GM21619 (cell line): ENCODE measurements at regions not wholly inside any gene's neighbourhood (a gene's known extent, or its start where the extent isn't known, plus 50 kb on each side); places are given as distances from the start of the nearest gene placed in this dataset.
A peak's percentile ranks its signal among the peaks of the same experiment; 100 is the strongest.
"Not testable (repeated sequence)": the region's sequence is repeated elsewhere in the genome, so short reads cannot be mapped to it uniquely, and the experiment has no call there.

Source experiments
- ATAC-seq: cut with Tn5 transposase; IDR thresholded peaks from one replicate; pipeline ENCODE4 v1.9.1; 2021; ENCODE audit not compliant: unreplicated experiment

- ATAC-seq = peak; percentile 88
Measured at GRCh38 chr13:52324831-52325230, 81.1 kb downstream of the THSD1 start.

- no peak for ATAC-seq
Measured at GRCh38 chr13:52319876-52320275, 86.1 kb downstream of the THSD1 start.

- ATAC-seq = not testable (repeated sequence)
Measured at GRCh38 chr13:52309833-52310232, 96.1 kb downstream of the THSD1 start.

GRCh38 chr13:52306336-52306735 is 99.6 kb downstream of the THSD1 start:
- ATAC-seq = not testable (repeated sequence)

- ATAC-seq = not testable (repeated sequence)
Measured at GRCh38 chr13:52303098-52303497, 102.9 kb downstream of the THSD1 start.

- ATAC-seq = not testable (repeated sequence)
Measured at GRCh38 chr13:52302688-52303087, 103.3 kb downstream of the THSD1 start.

- ATAC-seq = not testable (repeated sequence)
Measured at GRCh38 chr13:52301810-52302400, 104.1 kb downstream of the THSD1 start.

GRCh38 chr13:52298079-52298661 is 107.8 kb downstream of the THSD1 start:
- not testable (repeated sequence) for ATAC-seq

- ATAC-seq = not testable (repeated sequence)
Measured at GRCh38 chr13:52288891-52289290, 117.1 kb downstream of the THSD1 start.

- ATAC-seq = not testable (repeated sequence)
Measured at GRCh38 chr13:52281387-52281786, 122.0 kb upstream of the NEK3 start.

GRCh38 chr13:52279408-52279807 is 120.0 kb upstream of the NEK3 start:
- ATAC-seq = not testable (repeated sequence)

- not testable (repeated sequence) for ATAC-seq
Measured at GRCh38 chr13:52254299-52254698, 94.9 kb upstream of the NEK3 start.

- peak; percentile 81 for ATAC-seq
Measured at GRCh38 chr13:52240752-52241151, 81.4 kb upstream of the NEK3 start.

GRCh38 chr13:52235900-52236595 is 76.7 kb upstream of the NEK3 start:
- ATAC-seq = peak; percentile 69

- ATAC-seq = not testable (repeated sequence)
Measured at GRCh38 chr13:52234928-52235327, 75.5 kb upstream of the NEK3 start.

GRCh38 chr13:52223063-52223462 is 63.7 kb upstream of the NEK3 start:
- not testable (repeated sequence) for ATAC-seq

GRCh38 chr13:52213920-52214319 is 54.5 kb upstream of the NEK3 start:
- not testable (repeated sequence) for ATAC-seq

- ATAC-seq = not testable (repeated sequence)
Measured at GRCh38 chr13:52212886-52213285, 53.5 kb upstream of the NEK3 start.

- not testable (repeated sequence) for ATAC-seq
Measured at GRCh38 chr13:52211416-52211776, 52.0 kb upstream of the NEK3 start.

GRCh38 chr13:52210564-52211415 is 51.4 kb upstream of the NEK3 start:
- ATAC-seq = not testable (repeated sequence)
